ENCODE measurements at regions not wholly inside any gene's neighbourhood (a gene's known extent, or its start where the extent isn't known, plus 50 kb on each side); places are given as distances from the start of the nearest gene placed in this dataset.
A peak's percentile ranks its signal among the peaks of the same experiment; 100 is the strongest.

- Histone ChIP-seq H3K9me2 (no peaks in the 10 kb centered on the region), H2AFZ (ENCODE audit: low read depth) (no peak overlapping the region), H3K9me3 (no peaks in the 10 kb centered on the region), H3K79me2 (ENCODE audit: insufficient read depth) (no peaks in the 10 kb centered on the region), H3K9ac (no peak overlapping the region), H3K27ac (ENCODE audit: low read depth in 2 of 2, low read length in 1 of 2) (no peak overlapping the region), H3K4me1 (ENCODE audit: control insufficient read depth in 1 of 2, insufficient read depth in 2 of 2, low read depth in 1 of 2, low read length in 1 of 2) (no peaks in the 10 kb centered on the region; a peak in 1 of 4 replicates), H3K36me3 (replicated peaks in 1 of 2; ENCODE audit: control insufficient read depth in 1 of 2, insufficient read depth in 2 of 2, low read length in 1 of 2) (no peaks in the 10 kb centered on the region), H3K27me3 (ENCODE audit: insufficient read depth) (no peaks in the 10 kb centered on the region; the same call in 1 of the 2 replicates), H3F3A (replicated peaks; ENCODE audit: insufficient read depth) (no peaks in the 10 kb centered on the region), H3K4me3 (ENCODE audit: low read depth in 2 of 2, low read length in 1 of 2) (no peak overlapping the region), H3K4me2 (no peak overlapping the region), H4K20me1 (ENCODE audit: insufficient read depth) (no peaks in the 10 kb centered on the region)
- CTCF ChIA-PET, result no interaction called here
- peak; percentile 28 for DNase-seq
- POLR2A ChIA-PET, result no interaction called here
- WGBS (ENCODE audit: low lambda C conversion rate), result 49% methylated on average over 17 of the region's 17 CpGs
- no peak for TF ChIP-seq TEAD4 (IDR thresholded peaks at IDR 0.05; ENCODE audit: borderline replicate concordance, insufficient read depth)
- no peak for TF ChIP-seq PBX3 (IDR thresholded peaks at IDR 0.05)
- no peak for TF ChIP-seq GABPA (IDR thresholded peaks at IDR 0.05; ENCODE audit: low read depth)
- TF ChIP-seq EZH2phosphoT487 (IDR thresholded peaks at IDR 0.05; ENCODE audit: borderline replicate concordance, low read depth), result no peak
- no peak for TF ChIP-seq MXI1 (IDR thresholded peaks at IDR 0.05; ENCODE audit: low read depth, low read length)
- TF ChIP-seq RFX5 (IDR thresholded peaks at IDR 0.05; ENCODE audit: low read length), result no peak
- TF ChIP-seq SIN3A (IDR thresholded peaks at IDR 0.05; ENCODE audit: borderline replicate concordance, low read depth, low read length), result no peak
- no peak for TF ChIP-seq FOXJ3 (CRISPR knock-in tag; IDR thresholded peaks at IDR 0.05)
- no peak for TF ChIP-seq FOXM1 (IDR thresholded peaks at IDR 0.05; ENCODE audit: low read depth)
- no peak for TF ChIP-seq NFIC (IDR thresholded peaks at IDR 0.05; ENCODE audit: borderline replicate concordance)
- TF ChIP-seq ELF1 (IDR thresholded peaks at IDR 0.05), result no peak
- TF ChIP-seq CTCF (IDR thresholded peaks at IDR 0.05), result no peak
Observed at GRCh38 chr16:73483934-73484711, 436.2 kb upstream of the ZFHX3 start.

- H3K4me2 ChIP-seq, result no peak overlapping the region
- ChIA-PET CTCF (no interaction called here), POLR2A (no interaction called here)
- no peak overlapping the region for H3K9ac ChIP-seq
- H3K4me3 ChIP-seq (ENCODE audit: low read depth in 2 of 2, low read length in 1 of 2), result no peak overlapping the region
- no peaks in the 10 kb centered on the region for H3K36me3 ChIP-seq (replicated peaks in 1 of 2; ENCODE audit: control insufficient read depth in 1 of 2, insufficient read depth in 2 of 2, low read length in 1 of 2)
- H4K20me1 ChIP-seq (ENCODE audit: insufficient read depth), result no peaks in the 10 kb centered on the region
- H3K9me2 ChIP-seq, result no peaks in the 10 kb centered on the region
- H3K79me2 ChIP-seq (ENCODE audit: insufficient read depth), result no peaks in the 10 kb centered on the region
- 70% methylated on average over 30 of the region's 30 CpGs for WGBS (ENCODE audit: low lambda C conversion rate)
- no peaks in the 10 kb centered on the region for H3K9me3 ChIP-seq
- H3K27ac ChIP-seq (ENCODE audit: low read depth in 2 of 2, low read length in 1 of 2), result no peak overlapping the region
- H3K4me1 ChIP-seq (ENCODE audit: control insufficient read depth in 1 of 2, insufficient read depth in 2 of 2, low read depth in 1 of 2, low read length in 1 of 2), result no peaks in the 10 kb centered on the region; a peak in 1 of 4 replicates
- DNase-seq, result no peak
- H2AFZ ChIP-seq (ENCODE audit: low read depth), result no peak overlapping the region
- no peaks in the 10 kb centered on the region; the same call in 1 of the 2 replicates for H3K27me3 ChIP-seq (ENCODE audit: insufficient read depth)
- H3F3A ChIP-seq (replicated peaks; ENCODE audit: insufficient read depth), result no peaks in the 10 kb centered on the region
- TF ChIP-seq USF2 (IDR thresholded peaks at IDR 0.05; ENCODE audit: borderline replicate concordance, low read depth, low read length) (no peak), NRF1 (IDR thresholded peaks at IDR 0.05; ENCODE audit: low read depth, low read length) (no peak), MEF2A (IDR thresholded peaks at IDR 0.05; ENCODE audit: borderline replicate concordance, low read depth) (no peak), MXI1 (IDR thresholded peaks at IDR 0.05; ENCODE audit: low read depth, low read length) (no peak), REST (IDR thresholded peaks at IDR 0.05; ENCODE audit: low read depth, low read length) (no peak), USF1 (IDR thresholded peaks at IDR 0.05; ENCODE audit: borderline replicate concordance, low read depth) (no peak), ELF1 (IDR thresholded peaks at IDR 0.05) (no peak), YY1 (IDR thresholded peaks at IDR 0.05; ENCODE audit: low read depth) (no peak)
Observed at GRCh38 chr16:73483076-73483791, 435.3 kb upstream of the ZFHX3 start.

Data from SK-N-SH (cell line).